ENCODE measurements at regions not wholly inside any gene's neighbourhood (a gene's known extent, or its start where the extent isn't known, plus 50 kb on each side); places are given as distances from the start of the nearest gene placed in this dataset.

GRCh38 chr2:79453918-79454317, 58.9 kb upstream of the CTNNA2 start:
- TF ChIP-seq CTCF (IDR thresholded peaks at IDR 0.05; ENCODE audit: low read depth, low read length): no peak
- no peaks in the 10 kb centered on the region for H3K9me3 ChIP-seq
- H3K27me3 ChIP-seq: no peaks in the 10 kb centered on the region
- no peak for DNase-seq
- no peaks in the 10 kb centered on the region for H3K4me1 ChIP-seq
- H3K4me3 ChIP-seq (ENCODE audit: low read depth, low read length): no peak overlapping the region
- no peaks in the 10 kb centered on the region for H3K36me3 ChIP-seq

DNA sequence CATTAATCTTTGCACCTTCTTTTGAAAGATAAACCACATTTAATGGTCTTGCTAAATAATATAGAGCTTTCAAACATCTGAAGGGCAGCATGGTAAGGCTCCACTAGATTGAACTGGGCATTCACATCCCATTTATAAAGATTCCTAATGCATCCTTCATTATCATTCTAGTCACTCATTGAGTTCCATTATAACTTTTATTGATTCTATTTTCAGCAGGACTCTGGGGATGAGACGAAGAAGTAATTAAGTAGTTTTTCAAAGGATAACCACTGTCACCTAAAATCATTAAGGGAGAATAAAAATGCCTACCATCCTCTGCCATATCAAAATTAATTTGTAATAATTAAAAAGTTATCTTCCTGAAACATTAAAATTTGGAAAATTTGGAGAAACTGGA, 60.2 kb upstream of the CTNNA2 start:
- Histone ChIP-seq H3K4me1 (peaks cover 1% of the 10 kb centered on the region), H3K36me3 (no peaks in the 10 kb centered on the region), H3K4me3 (ENCODE audit: low read depth, low read length) (no peak overlapping the region), H3K9me3 (no peaks in the 10 kb centered on the region), H3K27me3 (no peaks in the 10 kb centered on the region)
- TF ChIP-seq CTCF (IDR thresholded peaks at IDR 0.05; ENCODE audit: low read depth, low read length): no peak
- DNase-seq: no peak

DNA sequence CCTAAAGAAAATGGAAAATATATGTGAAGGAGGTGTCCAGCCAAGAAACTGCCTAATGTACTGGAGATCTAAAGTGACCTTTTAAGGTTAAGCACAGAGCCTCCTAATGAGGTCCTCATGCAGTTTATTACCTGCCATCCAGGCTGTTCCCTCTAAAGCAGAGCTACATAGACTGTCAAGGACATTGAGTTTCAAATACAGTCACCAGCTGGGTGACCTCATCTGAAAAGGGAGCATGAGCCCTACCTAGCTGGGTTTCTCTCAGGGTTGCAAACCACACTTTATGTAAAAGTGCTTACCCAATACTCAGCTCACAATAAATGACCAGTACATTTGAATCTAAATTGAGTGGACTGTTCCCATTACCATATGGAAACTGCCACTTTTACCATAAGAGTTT, 65.4 kb upstream of the CTNNA2 start:
- DNase-seq: peak; percentile 15
- H3K27me3 ChIP-seq: no peaks in the 10 kb centered on the region
- H3K4me1 ChIP-seq: peaks cover 5% of the 10 kb centered on the region
- H3K36me3 ChIP-seq: no peaks in the 10 kb centered on the region
- no peaks in the 10 kb centered on the region for H3K9me3 ChIP-seq
- no peak overlapping the region for H3K4me3 ChIP-seq (ENCODE audit: low read depth, low read length)
- no peak for TF ChIP-seq CTCF (IDR thresholded peaks at IDR 0.05; ENCODE audit: low read depth, low read length)

DNA sequence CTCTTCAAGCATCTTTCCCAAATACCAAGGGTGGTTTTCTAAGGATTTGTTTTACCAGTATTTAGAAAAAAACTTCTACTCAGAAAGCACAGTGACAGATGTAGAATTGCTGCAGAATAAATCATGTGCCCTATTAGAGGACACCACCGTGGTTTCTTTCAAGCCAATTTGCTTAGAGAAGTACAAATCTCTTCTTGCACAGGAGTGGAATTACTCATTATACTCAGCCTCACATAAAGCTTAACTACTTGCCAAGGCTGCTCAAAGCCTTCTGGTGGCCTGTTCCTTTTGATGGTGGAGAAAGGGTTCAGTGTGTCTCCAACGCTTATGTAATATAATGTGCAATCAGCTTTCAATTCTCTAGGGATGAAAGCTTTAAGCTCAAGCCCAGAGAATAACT, 66.5 kb upstream of the CTNNA2 start:
- peak; percentile 19 for DNase-seq
- Histone ChIP-seq H3K27me3 (no peaks in the 10 kb centered on the region), H3K36me3 (no peaks in the 10 kb centered on the region), H3K9me3 (no peaks in the 10 kb centered on the region), H3K4me3 (ENCODE audit: low read depth, low read length) (no peak overlapping the region; the same call in 1 of the 2 replicates), H3K4me1 (peaks cover 5% of the 10 kb centered on the region)
- no peak for TF ChIP-seq CTCF (IDR thresholded peaks at IDR 0.05; ENCODE audit: low read depth, low read length)

- H3K4me3 ChIP-seq (ENCODE audit: low read depth, low read length): no peak overlapping the region
- H3K36me3 ChIP-seq: no peaks in the 10 kb centered on the region
- no peaks in the 10 kb centered on the region for H3K4me1 ChIP-seq
- no peak for DNase-seq
- H3K27me3 ChIP-seq: no peaks in the 10 kb centered on the region
- no peak for TF ChIP-seq CTCF (IDR thresholded peaks at IDR 0.05; ENCODE audit: low read depth, low read length)
- no peaks in the 10 kb centered on the region for H3K9me3 ChIP-seq
Measured at GRCh38 chr2:79437433-79438267, 75.2 kb upstream of the CTNNA2 start.

- no peaks in the 10 kb centered on the region for H3K36me3 ChIP-seq
- TF ChIP-seq CTCF (IDR thresholded peaks at IDR 0.05; ENCODE audit: low read depth, low read length): no peak
- H3K27me3 ChIP-seq: no peaks in the 10 kb centered on the region
- no peaks in the 10 kb centered on the region for H3K4me1 ChIP-seq
- no peak for DNase-seq
- H3K4me3 ChIP-seq (ENCODE audit: low read depth, low read length): no peak overlapping the region
- H3K9me3 ChIP-seq: no peaks in the 10 kb centered on the region
Measured at GRCh38 chr2:79434362-79434761, 78.5 kb upstream of the CTNNA2 start.
